Fibroblast of lung (primary cell): ENCODE measurements at regions not wholly inside any gene's neighbourhood (a gene's known extent, or its start where the extent isn't known, plus 50 kb on each side); places are given as distances from the start of the nearest gene placed in this dataset.

Source experiments
- DNase-seq, 2 donors: peaks; one replicate each; pipeline versions ENCODE4 v3.0.0 to v3.0.0-alpha.2; 2010; ENCODE audit warnings: low read depth in 2 of 2
- H2AFZ ChIP-seq: 2 replicates; pipeline ENCODE4 v1.5.1; 2012; ENCODE audit warnings: low read length, control low read depth, inconsistent platforms
- H3K27ac ChIP-seq: 2 replicates; pipeline ENCODE4 v1.5.1; 2011; ENCODE audit warnings: low read length, control low read depth; ENCODE audit not compliant: insufficient read depth
- H3K27me3 ChIP-seq: 2 replicates; pipeline ENCODE4 v1.5.1; 2011; ENCODE audit warnings: mild to moderate bottlenecking, low read length; ENCODE audit not compliant: control insufficient read depth, insufficient read depth
- H3K36me3 ChIP-seq: 2 replicates; pipeline ENCODE4 v1.5.1; 2011; ENCODE audit warnings: low read length; ENCODE audit not compliant: control insufficient read depth, insufficient read depth
- H3K4me1 ChIP-seq: 2 replicates; pipeline ENCODE4 v1.5.1; 2011; ENCODE audit warnings: low read length; ENCODE audit not compliant: control insufficient read depth, insufficient read depth; ENCODE audit errors: extremely low read depth
- H3K4me2 ChIP-seq: 2 replicates; pipeline ENCODE4 v1.5.1; 2011; ENCODE audit warnings: low read length, control low read depth; ENCODE audit not compliant: insufficient read depth; ENCODE audit errors: extremely low read depth
- H3K4me3 ChIP-seq, 4 experiments: fragments of 200-600 bp in 1 of 4; sonication (generic) in 1 of 4; replicated peaks in 1 of 4; 2 replicates each; pipeline ENCODE4 v1.5.1; 2011 to 2016; ENCODE audit warnings: low read length in 4 of 4, low read depth in 3 of 4, mild to moderate bottlenecking in 3 of 4, control low read depth in 2 of 4, inconsistent platforms in 1 of 4, mixed read lengths in 1 of 4; ENCODE audit not compliant: insufficient read depth in 1 of 4; ENCODE audit errors: control extremely low read depth in 1 of 4
- H3K79me2 ChIP-seq: 2 replicates; pipeline ENCODE4 v1.5.1; 2012; ENCODE audit warnings: mild to moderate bottlenecking, low read length, inconsistent platforms; ENCODE audit not compliant: control insufficient read depth, insufficient read depth
- H3K9ac ChIP-seq: 2 replicates; pipeline ENCODE4 v1.5.1; 2011; ENCODE audit warnings: mild to moderate bottlenecking, low read length, control low read depth; ENCODE audit not compliant: insufficient read depth
- H3K9me3 ChIP-seq: 2 replicates; pipeline ENCODE4 v1.5.1; 2012; ENCODE audit warnings: low read depth, low read length; ENCODE audit not compliant: control insufficient read depth, insufficient read depth
- H4K20me1 ChIP-seq: 2 replicates; pipeline ENCODE4 v1.5.1; 2011; ENCODE audit warnings: low read length; ENCODE audit not compliant: control insufficient read depth, insufficient read depth; ENCODE audit errors: extremely low read depth
- EZH2 ChIP-seq: IDR thresholded peaks from 2 replicates; pipeline ENCODE4 v1.5.1; 2012; ENCODE audit warnings: low read length, control low read depth, mild to moderate bottlenecking; ENCODE audit errors: missing control alignments
- TF ChIP-seq, protein P1 (sequence below), 2 donors: IDR thresholded peaks in 1 of 2; conservative IDR thresholded peaks in 1 of 2; 1 replicate in 1 of 2; 2 replicates in 1 of 2; pipeline ENCODE4 v1.5.1; 2011 to 2012; ENCODE audit warnings: low read length in 2 of 2, control low read depth in 1 of 2, inconsistent platforms in 1 of 2, low read depth in 1 of 2, mild to moderate bottlenecking in 1 of 2

DNA sequence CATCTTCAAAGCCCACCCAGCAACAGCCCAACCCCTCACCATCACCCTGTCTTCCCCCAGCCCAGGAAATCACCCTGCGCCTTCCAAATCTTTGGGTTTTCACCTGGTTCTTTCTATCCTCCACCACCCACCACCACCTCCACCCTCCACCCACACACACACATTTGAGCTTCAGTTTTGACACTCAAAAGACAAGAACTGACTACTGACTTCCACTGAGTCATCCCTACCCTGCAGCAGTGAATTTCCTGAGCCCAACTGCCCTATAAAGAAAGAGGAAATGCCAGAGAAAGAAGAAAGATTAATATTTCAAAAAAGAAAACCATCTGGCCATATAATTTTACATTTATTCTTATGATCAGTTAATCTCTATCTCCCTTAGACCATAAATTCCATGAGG lies 137.5 kb downstream of the CHST1 start:
- Histone ChIP-seq H3K27me3 (no peaks in the 10 kb centered on the region), H3K9me3 (no peaks in the 10 kb centered on the region), H3K79me2 (no peaks in the 10 kb centered on the region), H3K4me3 (no peak overlapping the region), H2AFZ (no peak overlapping the region), H3K9ac (no peak overlapping the region), H3K27ac (no peak overlapping the region), H3K4me1 (no peaks in the 10 kb centered on the region), H3K4me2 (no peak overlapping the region), H3K36me3 (no peaks in the 10 kb centered on the region), H4K20me1 (no peaks in the 10 kb centered on the region)
- DNase-seq = no peak
- no peak for TF ChIP-seq EZH2

DNA sequence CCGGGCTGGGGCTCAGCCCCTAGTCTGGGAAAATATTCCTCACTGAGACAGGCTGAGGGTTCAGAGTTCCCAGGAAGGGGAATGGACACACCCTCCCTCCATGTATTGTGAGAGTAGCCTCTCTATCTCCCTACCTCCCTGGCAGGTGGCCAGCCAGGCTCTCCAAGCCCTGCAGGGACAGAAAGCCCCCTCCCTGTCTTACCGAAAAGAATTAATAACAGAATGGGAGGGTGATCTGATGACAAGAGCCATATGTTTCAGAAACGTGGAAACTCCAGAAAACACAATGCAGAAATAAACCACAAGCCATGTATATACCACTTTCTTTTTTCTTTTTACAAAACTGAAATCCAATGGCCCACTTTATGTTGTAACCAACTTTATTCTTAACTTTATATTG lies 140.0 kb downstream of the CHST1 start:
- H3K4me3 ChIP-seq = no peak overlapping the region
- H3K79me2 ChIP-seq = no peaks in the 10 kb centered on the region
- no peak overlapping the region for H3K4me2 ChIP-seq
- H4K20me1 ChIP-seq = no peaks in the 10 kb centered on the region
- no peak for TF ChIP-seq EZH2
- TF ChIP-seq, protein P1, sequence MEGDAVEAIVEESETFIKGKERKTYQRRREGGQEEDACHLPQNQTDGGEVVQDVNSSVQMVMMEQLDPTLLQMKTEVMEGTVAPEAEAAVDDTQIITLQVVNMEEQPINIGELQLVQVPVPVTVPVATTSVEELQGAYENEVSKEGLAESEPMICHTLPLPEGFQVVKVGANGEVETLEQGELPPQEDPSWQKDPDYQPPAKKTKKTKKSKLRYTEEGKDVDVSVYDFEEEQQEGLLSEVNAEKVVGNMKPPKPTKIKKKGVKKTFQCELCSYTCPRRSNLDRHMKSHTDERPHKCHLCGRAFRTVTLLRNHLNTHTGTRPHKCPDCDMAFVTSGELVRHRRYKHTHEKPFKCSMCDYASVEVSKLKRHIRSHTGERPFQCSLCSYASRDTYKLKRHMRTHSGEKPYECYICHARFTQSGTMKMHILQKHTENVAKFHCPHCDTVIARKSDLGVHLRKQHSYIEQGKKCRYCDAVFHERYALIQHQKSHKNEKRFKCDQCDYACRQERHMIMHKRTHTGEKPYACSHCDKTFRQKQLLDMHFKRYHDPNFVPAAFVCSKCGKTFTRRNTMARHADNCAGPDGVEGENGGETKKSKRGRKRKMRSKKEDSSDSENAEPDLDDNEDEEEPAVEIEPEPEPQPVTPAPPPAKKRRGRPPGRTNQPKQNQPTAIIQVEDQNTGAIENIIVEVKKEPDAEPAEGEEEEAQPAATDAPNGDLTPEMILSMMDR (conservative IDR thresholded peaks at IDR 0.05 in 1 of 2, IDR thresholded peaks at IDR 0.05 in 1 of 2; ENCODE audit: low read depth in 1 of 2, low read length in 2 of 2) = no peak
- DNase-seq = no peak
- H2AFZ ChIP-seq = no peak overlapping the region
- no peaks in the 10 kb centered on the region for H3K4me1 ChIP-seq
- no peaks in the 10 kb centered on the region for H3K36me3 ChIP-seq
- no peaks in the 10 kb centered on the region for H3K27me3 ChIP-seq
- H3K9ac ChIP-seq = no peak overlapping the region
- H3K9me3 ChIP-seq = no peaks in the 10 kb centered on the region
- no peak overlapping the region for H3K27ac ChIP-seq

DNA sequence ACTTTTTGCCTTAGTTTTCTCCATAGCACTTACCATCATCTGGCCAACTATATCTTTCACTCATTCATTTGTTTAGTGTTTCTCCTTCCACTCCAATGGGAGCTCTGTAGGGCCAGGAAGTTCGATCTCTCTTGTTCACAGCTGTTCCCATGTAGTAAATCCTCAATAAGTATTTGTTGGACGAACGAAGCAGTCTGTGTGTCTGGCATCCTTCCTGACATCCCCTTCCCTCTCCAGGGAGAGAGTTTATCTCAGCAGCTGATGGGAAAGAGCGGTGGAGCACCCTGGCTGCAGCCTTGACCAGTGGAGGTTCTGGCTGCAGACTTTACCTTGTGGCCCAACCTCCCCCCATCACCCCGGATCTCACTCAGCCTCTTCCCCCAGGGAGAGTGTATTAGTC lies 141.7 kb downstream of the CHST1 start:
- DNase-seq = no peak
- TF ChIP-seq, protein P1 (conservative IDR thresholded peaks at IDR 0.05 in 1 of 2, IDR thresholded peaks at IDR 0.05 in 1 of 2; ENCODE audit: low read depth in 1 of 2, low read length in 2 of 2) = no peak
- TF ChIP-seq EZH2 = no peak
- Histone ChIP-seq H3K27ac (no peak overlapping the region), H3K27me3 (no peaks in the 10 kb centered on the region), H3K9me3 (no peaks in the 10 kb centered on the region), H3K4me1 (no peaks in the 10 kb centered on the region), H3K4me2 (no peak overlapping the region), H3K9ac (no peak overlapping the region), H3K4me3 (no peak overlapping the region), H3K79me2 (no peaks in the 10 kb centered on the region), H2AFZ (no peak overlapping the region), H4K20me1 (no peaks in the 10 kb centered on the region), H3K36me3 (no peaks in the 10 kb centered on the region)
